Keratinocyte (primary cell): ENCODE measurements at regions not wholly inside any gene's neighbourhood (a gene's known extent, or its start where the extent isn't known, plus 50 kb on each side); places are given as distances from the start of the nearest gene placed in this dataset.

ENCODE experiments used
- DNase-seq: peaks from one replicate; pipeline ENCODE4 v3.0.0-alpha.2; 2011; ENCODE audit warnings: low read depth, missing footprints, low spot score
- FAIRE-seq: peaks from 2 replicates; lab custom pipeline; 2011; peaks lifted over from hg19 to GRCh38; lab: Jason Lieb, UNC
- H2AFZ ChIP-seq: 2 replicates; pipeline ENCODE4 v1.6.0; 2012; ENCODE audit warnings: low read length, control low read depth, inconsistent platforms; ENCODE audit not compliant: control insufficient read depth
- H3K27ac ChIP-seq: 2 replicates; pipeline ENCODE4 v1.5.1; 2011; ENCODE audit warnings: low read length; ENCODE audit not compliant: control insufficient read depth, insufficient read depth
- H3K27me3 ChIP-seq: 3 replicates; pipeline ENCODE4 v1.6.0; 2011; ENCODE audit warnings: low read length; ENCODE audit not compliant: control insufficient read depth, insufficient read depth; ENCODE audit errors: extremely low read depth
- H3K36me3 ChIP-seq, 2 experiments: 2 replicates in 1 of 2; 3 replicates in 1 of 2; pipeline ENCODE4 v1.5.1; 2011; ENCODE audit warnings: low read length in 2 of 2, mild to moderate bottlenecking in 1 of 2; ENCODE audit not compliant: control insufficient read depth in 2 of 2, insufficient read depth in 2 of 2; ENCODE audit errors: extremely low read depth in 1 of 2
- H3K4me1 ChIP-seq: 3 replicates; pipeline ENCODE4 v1.5.1; 2011; ENCODE audit warnings: low read length; ENCODE audit not compliant: control insufficient read depth, insufficient read depth; ENCODE audit errors: extremely low read depth
- H3K4me2 ChIP-seq: 3 replicates; pipeline ENCODE4 v1.6.0; 2011; ENCODE audit warnings: low read depth, low read length; ENCODE audit not compliant: control insufficient read depth, insufficient read depth; ENCODE audit errors: extremely low read depth
- H3K4me3 ChIP-seq, 3 experiments: fragments of 200-600 bp in 1 of 3; sonication (generic) in 1 of 3; 2 replicates in 2 of 3; 3 replicates in 1 of 3; pipeline ENCODE4 v1.5.1; 2011 to 2016; ENCODE audit warnings: low read length in 3 of 3, mild to moderate bottlenecking in 3 of 3, control low read depth in 2 of 3, inconsistent platforms in 1 of 3, low read depth in 1 of 3, mixed read lengths in 1 of 3, mixed run types in 1 of 3, moderate library complexity in 1 of 3; ENCODE audit not compliant: control insufficient read depth in 2 of 3, insufficient read depth in 2 of 3; ENCODE audit errors: extremely low read depth in 1 of 3
- H3K79me2 ChIP-seq: 2 replicates; pipeline ENCODE4 v1.6.0; 2012; ENCODE audit warnings: low read length; ENCODE audit not compliant: control insufficient read depth, insufficient read depth
- H3K9ac ChIP-seq: 3 replicates; pipeline ENCODE4 v1.6.0; 2011; ENCODE audit warnings: low read length; ENCODE audit not compliant: control insufficient read depth, insufficient read depth; ENCODE audit errors: extremely low read depth
- H3K9me1 ChIP-seq: 3 replicates; pipeline ENCODE4 v1.6.0; 2011; ENCODE audit warnings: low read length; ENCODE audit not compliant: control insufficient read depth, insufficient read depth; ENCODE audit errors: extremely low read depth
- H3K9me3 ChIP-seq: 2 replicates; pipeline ENCODE4 v1.5.1; 2012; ENCODE audit warnings: low read depth, low read length; ENCODE audit not compliant: control insufficient read depth
- H4K20me1 ChIP-seq: 3 replicates; pipeline ENCODE4 v1.6.0; 2011; ENCODE audit warnings: low read length; ENCODE audit not compliant: control insufficient read depth, insufficient read depth; ENCODE audit errors: extremely low read depth
- EZH2 ChIP-seq: IDR thresholded peaks from one replicate; pipeline ENCODE4 v1.6.1; 2012; ENCODE audit warnings: inconsistent platforms, mild to moderate bottlenecking, low read length, moderate library complexity
- dilution Hi-C: fragments of 300-500 bp; cut with MboI; formaldehyde crosslinking; loops from one replicate; pipeline ENCODE4 v1.7.0; 2020; ENCODE audit warnings: low sequenced_read_pairs; ENCODE audit not compliant: extremely low pct_ligation_motif_present
- TF ChIP-seq, protein P1 (sequence below), 3 experiments: IDR thresholded peaks in 1 of 3; conservative IDR thresholded peaks in 1 of 3; optimal IDR thresholded peaks in 1 of 3; 2 replicates in 2 of 3; 3 replicates in 1 of 3; pipeline versions ENCODE3 to v1.5.1; 2011; ENCODE audit warnings: low read length in 3 of 3, mild to moderate bottlenecking in 3 of 3, moderate library complexity in 2 of 3, control low read depth in 1 of 3, inconsistent platforms in 1 of 3; ENCODE audit not compliant: insufficient read depth in 2 of 3; ENCODE audit errors: extremely low read depth in 1 of 3

DNA sequence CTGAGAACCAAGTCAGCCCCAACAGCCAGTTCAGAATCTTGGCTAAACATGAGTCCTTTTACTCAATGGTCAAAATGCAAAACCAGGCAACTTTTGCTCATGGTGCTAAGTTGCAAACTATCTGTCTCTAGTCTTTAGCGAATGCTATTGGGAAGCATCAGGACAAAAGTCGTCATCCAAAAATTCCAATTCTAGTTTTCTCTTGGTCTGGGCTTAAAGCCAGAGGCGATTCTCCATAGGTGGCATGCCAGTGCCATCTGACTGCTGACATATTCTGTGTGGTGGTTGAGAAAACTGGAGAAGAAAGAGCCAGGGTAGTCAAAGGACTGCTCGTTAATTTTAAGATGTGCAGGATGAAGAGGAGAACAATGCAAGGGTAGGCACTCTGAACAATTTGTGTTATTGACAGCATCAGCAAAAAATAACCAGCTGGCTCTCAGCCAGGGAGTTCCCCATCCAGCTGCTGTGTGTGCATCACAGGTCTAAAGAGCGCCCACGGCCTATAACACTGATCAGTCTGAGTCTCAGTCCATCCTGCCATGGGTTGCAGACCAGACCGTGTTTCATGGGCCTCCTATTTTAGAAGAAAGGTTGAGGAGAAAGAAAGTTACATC, 313.6 kb downstream of the ALDH8A1 start:
- dilution Hi-C loops = no loop called here
- TF ChIP-seq, protein P1, sequence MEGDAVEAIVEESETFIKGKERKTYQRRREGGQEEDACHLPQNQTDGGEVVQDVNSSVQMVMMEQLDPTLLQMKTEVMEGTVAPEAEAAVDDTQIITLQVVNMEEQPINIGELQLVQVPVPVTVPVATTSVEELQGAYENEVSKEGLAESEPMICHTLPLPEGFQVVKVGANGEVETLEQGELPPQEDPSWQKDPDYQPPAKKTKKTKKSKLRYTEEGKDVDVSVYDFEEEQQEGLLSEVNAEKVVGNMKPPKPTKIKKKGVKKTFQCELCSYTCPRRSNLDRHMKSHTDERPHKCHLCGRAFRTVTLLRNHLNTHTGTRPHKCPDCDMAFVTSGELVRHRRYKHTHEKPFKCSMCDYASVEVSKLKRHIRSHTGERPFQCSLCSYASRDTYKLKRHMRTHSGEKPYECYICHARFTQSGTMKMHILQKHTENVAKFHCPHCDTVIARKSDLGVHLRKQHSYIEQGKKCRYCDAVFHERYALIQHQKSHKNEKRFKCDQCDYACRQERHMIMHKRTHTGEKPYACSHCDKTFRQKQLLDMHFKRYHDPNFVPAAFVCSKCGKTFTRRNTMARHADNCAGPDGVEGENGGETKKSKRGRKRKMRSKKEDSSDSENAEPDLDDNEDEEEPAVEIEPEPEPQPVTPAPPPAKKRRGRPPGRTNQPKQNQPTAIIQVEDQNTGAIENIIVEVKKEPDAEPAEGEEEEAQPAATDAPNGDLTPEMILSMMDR (optimal IDR thresholded peaks at IDR 0.05 in 1 of 3, IDR thresholded peaks at IDR 0.05 in 1 of 3, conservative IDR thresholded peaks at IDR 0.05 in 1 of 3; ENCODE audit: extremely low read depth in 1 of 3, insufficient read depth in 2 of 3, low read length in 3 of 3) = no peak
- TF ChIP-seq EZH2 = no peak
- H3K27ac ChIP-seq = no peak overlapping the region
- no peaks in the 10 kb centered on the region for H3K9me3 ChIP-seq
- no peak overlapping the region for H2AFZ ChIP-seq
- FAIRE-seq (no peak), DNase-seq (no peak)
- no peak overlapping the region for H3K9ac ChIP-seq
- H3K4me2 ChIP-seq = no peak overlapping the region
- no peaks in the 10 kb centered on the region for H4K20me1 ChIP-seq
- no peaks in the 10 kb centered on the region for H3K79me2 ChIP-seq
- peaks cover 3% of the 10 kb centered on the region for H3K4me1 ChIP-seq
- H3K27me3 ChIP-seq = no peaks in the 10 kb centered on the region
- no peaks in the 10 kb centered on the region for H3K9me1 ChIP-seq
- H3K36me3 ChIP-seq = no peaks in the 10 kb centered on the region
- H3K4me3 ChIP-seq = no peak overlapping the region

DNA sequence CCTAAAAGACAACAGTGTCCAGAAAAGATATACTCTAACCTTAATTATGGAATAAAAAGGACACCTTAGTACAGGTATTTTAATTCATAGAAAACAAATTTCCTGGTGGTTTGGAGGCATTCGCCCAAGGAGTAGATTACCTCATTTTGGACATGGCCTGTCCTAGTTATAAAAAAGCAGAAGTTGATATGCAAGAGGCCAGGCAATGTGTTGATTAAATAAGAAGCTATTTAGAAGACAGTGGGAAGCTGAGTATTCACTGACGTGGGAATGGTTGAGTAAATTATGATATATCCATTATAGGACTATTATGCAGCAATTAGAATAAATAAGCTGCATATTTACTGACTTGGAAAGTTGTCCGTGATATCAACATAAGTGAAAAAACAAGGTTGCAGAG, 314.9 kb downstream of the ALDH8A1 start:
- H3K79me2 ChIP-seq = no peaks in the 10 kb centered on the region
- FAIRE-seq (no peak), DNase-seq (no peak)
- no peaks in the 10 kb centered on the region for H4K20me1 ChIP-seq
- H3K4me3 ChIP-seq = no peak overlapping the region
- no peaks in the 10 kb centered on the region for H3K9me1 ChIP-seq
- dilution Hi-C loops = no loop called here
- H3K9me3 ChIP-seq = no peaks in the 10 kb centered on the region
- no peak overlapping the region for H3K9ac ChIP-seq
- no peak for TF ChIP-seq EZH2
- TF ChIP-seq, protein P1 (optimal IDR thresholded peaks at IDR 0.05 in 1 of 3, IDR thresholded peaks at IDR 0.05 in 1 of 3, conservative IDR thresholded peaks at IDR 0.05 in 1 of 3; ENCODE audit: extremely low read depth in 1 of 3, insufficient read depth in 2 of 3, low read length in 3 of 3) = no peak
- H3K36me3 ChIP-seq = no peaks in the 10 kb centered on the region
- H3K4me2 ChIP-seq = no peak overlapping the region
- H3K4me1 ChIP-seq = no peaks in the 10 kb centered on the region
- no peaks in the 10 kb centered on the region for H3K27me3 ChIP-seq
- H3K27ac ChIP-seq = no peak overlapping the region
- H2AFZ ChIP-seq = no peak overlapping the region
